ENCODE measurements at regions not wholly inside any gene's neighbourhood (a gene's known extent, or its start where the extent isn't known, plus 50 kb on each side); places are given as distances from the start of the nearest gene placed in this dataset.

GRCh38 chr3:70531063-70531657, 218.7 kb upstream of the MDFIC2 start:
- H3K79me1 ChIP-seq (ENCODE audit: low read depth, low read length), result no peaks in the 10 kb centered on the region
- no CpG with 5 or more reads among the region's 4 CpGs for WGBS, 2 donors (ENCODE audit: extremely low coverage in 2 of 2, insufficient read length in 2 of 2, insufficient replicate concordance in 1 of 2)
- DNase-seq (ENCODE audit: low spot score), result peak; percentile 11

GRCh38 chr3:70530626-70531025, 218.2 kb upstream of the MDFIC2 start:
- Histone ChIP-seq H3K27ac (replicated peaks; ENCODE audit: low read length) (no peak overlapping the region), H2BK12ac (ENCODE audit: low read length) (no peak overlapping the region), H3K4me1 (ENCODE audit: control insufficient read depth in 2 of 2, insufficient read depth in 1 of 2, low read depth in 1 of 2, low read length in 2 of 2) (peaks cover 0 to 5% of the 10 kb centered on the region in 2 donors), H3K18ac (ENCODE audit: low read length) (no peak overlapping the region), H3K79me1 (ENCODE audit: low read depth, low read length) (no peaks in the 10 kb centered on the region), H2BK15ac (ENCODE audit: low read length) (no peak overlapping the region), H3K36me3 (replicated peaks in 1 of 2; ENCODE audit: control insufficient read depth in 2 of 2, insufficient read depth in 2 of 2, low read length in 2 of 2) (no peaks in the 10 kb centered on the region), H3K4ac (ENCODE audit: low read length) (no peak overlapping the region), H3K27me3 (ENCODE audit: control insufficient read depth in 3 of 3, insufficient read depth in 3 of 3, low read depth in 1 of 3, low read length in 3 of 3) (peaks cover 0 to under 1% (median 0%) of the 10 kb centered on the region in 3 experiments), H2BK120ac (ENCODE audit: low read depth, low read length) (no peak overlapping the region), H2AK5ac (ENCODE audit: low read depth, low read length) (no peak overlapping the region), H2BK5ac (ENCODE audit: low read length) (no peak overlapping the region), H2AFZ (ENCODE audit: low read length) (no peak overlapping the region), H3K23ac (ENCODE audit: low read depth, low read length, poor library complexity) (no peak overlapping the region), H3K9me3 (replicated peaks in 1 of 2; ENCODE audit: control insufficient read depth in 2 of 2, insufficient read depth in 1 of 2, low read depth in 1 of 2, low read length in 2 of 2) (no peaks in the 10 kb centered on the region), H3K14ac (ENCODE audit: low read length) (no peak overlapping the region), H3K9ac (ENCODE audit: low read depth, low read length, poor library complexity) (no peak overlapping the region), H3K4me3 (ENCODE audit: low read length in 2 of 2) (no peak overlapping the region), H4K91ac (ENCODE audit: low read depth, low read length, poor library complexity) (no peak overlapping the region), H3K4me2 (ENCODE audit: insufficient read depth, low read length, poor library complexity, severe bottlenecking) (no peak overlapping the region), H4K8ac (ENCODE audit: low read depth, low read length) (no peak overlapping the region)
- no peak for DNase-seq (ENCODE audit: low spot score)
- WGBS, 2 donors (ENCODE audit: extremely low coverage in 2 of 2, insufficient read length in 2 of 2, insufficient replicate concordance in 1 of 2), result no CpG with 5 or more reads among the region's 4 CpGs

More at GRCh38 chr3:70531063-70531657, 218.7 kb upstream of the MDFIC2 start:
- Histone ChIP-seq H2AFZ (ENCODE audit: low read length) (no peak overlapping the region), H3K23ac (ENCODE audit: low read depth, low read length, poor library complexity) (no peak overlapping the region), H4K91ac (ENCODE audit: low read depth, low read length, poor library complexity) (no peak overlapping the region), H2BK120ac (ENCODE audit: low read depth, low read length) (no peak overlapping the region), H2AK5ac (ENCODE audit: low read depth, low read length) (no peak overlapping the region), H3K4me1 (ENCODE audit: control insufficient read depth in 2 of 2, insufficient read depth in 1 of 2, low read depth in 1 of 2, low read length in 2 of 2) (peaks cover 0 to 5% of the 10 kb centered on the region in 2 donors), H3K4me3 (ENCODE audit: low read length in 2 of 2) (no peak overlapping the region), H3K9ac (ENCODE audit: low read depth, low read length, poor library complexity) (no peak overlapping the region), H3K14ac (ENCODE audit: low read length) (no peak overlapping the region), H3K4ac (ENCODE audit: low read length) (no peak overlapping the region), H2BK12ac (ENCODE audit: low read length) (no peak overlapping the region), H3K4me2 (ENCODE audit: insufficient read depth, low read length, poor library complexity, severe bottlenecking) (no peak overlapping the region), H3K27ac (replicated peaks; ENCODE audit: low read length) (no peak overlapping the region), H4K8ac (ENCODE audit: low read depth, low read length) (no peak overlapping the region), H3K27me3 (ENCODE audit: control insufficient read depth in 3 of 3, insufficient read depth in 3 of 3, low read depth in 1 of 3, low read length in 3 of 3) (no peaks in the 10 kb centered on the region), H3K9me3 (replicated peaks in 1 of 2; ENCODE audit: control insufficient read depth in 2 of 2, insufficient read depth in 1 of 2, low read depth in 1 of 2, low read length in 2 of 2) (no peaks in the 10 kb centered on the region), H2BK5ac (ENCODE audit: low read length) (no peak overlapping the region), H3K18ac (ENCODE audit: low read length) (no peak overlapping the region), H3K36me3 (replicated peaks in 1 of 2; ENCODE audit: control insufficient read depth in 2 of 2, insufficient read depth in 2 of 2, low read length in 2 of 2) (no peaks in the 10 kb centered on the region), H2BK15ac (ENCODE audit: low read length) (no peak overlapping the region)

GRCh38 chr3:70527026-70527425, 214.6 kb upstream of the MDFIC2 start:
- H3K27me3 ChIP-seq (ENCODE audit: control insufficient read depth in 3 of 3, insufficient read depth in 3 of 3, low read depth in 1 of 3, low read length in 3 of 3), result peaks cover 0 to 4% (median 0%) of the 10 kb centered on the region in 3 experiments
- no peak overlapping the region for H3K4ac ChIP-seq (ENCODE audit: low read length)
- no peaks in the 10 kb centered on the region for H3K79me1 ChIP-seq (ENCODE audit: low read depth, low read length)
- H3K4me3 ChIP-seq (ENCODE audit: low read length in 2 of 2), result no peak overlapping the region
- H2BK12ac ChIP-seq (ENCODE audit: low read length), result no peak overlapping the region
- no peak overlapping the region for H3K18ac ChIP-seq (ENCODE audit: low read length)
- no peak overlapping the region for H2BK120ac ChIP-seq (ENCODE audit: low read depth, low read length)
- no peak overlapping the region for H2AFZ ChIP-seq (ENCODE audit: low read length)
- no peak overlapping the region for H4K8ac ChIP-seq (ENCODE audit: low read depth, low read length)
- no peak overlapping the region for H4K91ac ChIP-seq (ENCODE audit: low read depth, low read length, poor library complexity)
- no peak overlapping the region for H2BK15ac ChIP-seq (ENCODE audit: low read length)
- DNase-seq (ENCODE audit: low spot score), result no peak
- H3K36me3 ChIP-seq (replicated peaks in 1 of 2; ENCODE audit: control insufficient read depth in 2 of 2, insufficient read depth in 2 of 2, low read length in 2 of 2), result no peaks in the 10 kb centered on the region
- no peak overlapping the region for H3K4me2 ChIP-seq (ENCODE audit: insufficient read depth, low read length, poor library complexity, severe bottlenecking)
- peaks cover 0 to under 1% of the 10 kb centered on the region in 2 donors for H3K4me1 ChIP-seq (ENCODE audit: control insufficient read depth in 2 of 2, insufficient read depth in 1 of 2, low read depth in 1 of 2, low read length in 2 of 2)
- H3K9me3 ChIP-seq (replicated peaks in 1 of 2; ENCODE audit: control insufficient read depth in 2 of 2, insufficient read depth in 1 of 2, low read depth in 1 of 2, low read length in 2 of 2), result no peaks in the 10 kb centered on the region
- no peak overlapping the region for H3K27ac ChIP-seq (replicated peaks; ENCODE audit: low read length)
- H3K23ac ChIP-seq (ENCODE audit: low read depth, low read length, poor library complexity), result no peak overlapping the region
- H3K14ac ChIP-seq (ENCODE audit: low read length), result no peak overlapping the region
- no peak overlapping the region for H2BK5ac ChIP-seq (ENCODE audit: low read length)
- no peak overlapping the region for H3K9ac ChIP-seq (ENCODE audit: low read depth, low read length, poor library complexity)
- WGBS, 2 donors (ENCODE audit: extremely low coverage in 2 of 2, insufficient read length in 2 of 2, insufficient replicate concordance in 1 of 2), result no CpG with 5 or more reads among the region's 8 CpGs
- H2AK5ac ChIP-seq (ENCODE audit: low read depth, low read length), result no peak overlapping the region

GRCh38 chr3:70519913-70520659, 207.6 kb upstream of the MDFIC2 start:
- Histone ChIP-seq H2BK120ac (ENCODE audit: low read depth, low read length) (no peak overlapping the region), H4K8ac (ENCODE audit: low read depth, low read length) (no peak overlapping the region), H3K9me3 (replicated peaks in 1 of 2; ENCODE audit: control insufficient read depth in 2 of 2, insufficient read depth in 1 of 2, low read depth in 1 of 2, low read length in 2 of 2) (no peaks in the 10 kb centered on the region), H3K4me1 (ENCODE audit: control insufficient read depth in 2 of 2, insufficient read depth in 1 of 2, low read depth in 1 of 2, low read length in 2 of 2) (no peaks in the 10 kb centered on the region), H3K14ac (ENCODE audit: low read length) (no peak overlapping the region), H3K23ac (ENCODE audit: low read depth, low read length, poor library complexity) (no peak overlapping the region), H3K27me3 (ENCODE audit: control insufficient read depth in 3 of 3, insufficient read depth in 3 of 3, low read depth in 1 of 3, low read length in 3 of 3) (no peaks in the 10 kb centered on the region), H3K27ac (replicated peaks; ENCODE audit: low read length) (no peak overlapping the region), H3K4me3 (ENCODE audit: low read length in 2 of 2) (no peak overlapping the region), H3K9ac (ENCODE audit: low read depth, low read length, poor library complexity) (no peak overlapping the region), H3K79me1 (ENCODE audit: low read depth, low read length) (no peaks in the 10 kb centered on the region), H2AK5ac (ENCODE audit: low read depth, low read length) (no peak overlapping the region), H2BK12ac (ENCODE audit: low read length) (no peak overlapping the region), H2BK5ac (ENCODE audit: low read length) (no peak overlapping the region), H4K91ac (ENCODE audit: low read depth, low read length, poor library complexity) (no peak overlapping the region), H3K36me3 (replicated peaks in 1 of 2; ENCODE audit: control insufficient read depth in 2 of 2, insufficient read depth in 2 of 2, low read length in 2 of 2) (no peaks in the 10 kb centered on the region), H3K18ac (ENCODE audit: low read length) (no peak overlapping the region), H2AFZ (ENCODE audit: low read length) (no peak overlapping the region), H3K4me2 (ENCODE audit: insufficient read depth, low read length, poor library complexity, severe bottlenecking) (no peak overlapping the region), H2BK15ac (ENCODE audit: low read length) (no peak overlapping the region), H3K4ac (ENCODE audit: low read length) (no peak overlapping the region)
- no peak for DNase-seq (ENCODE audit: low spot score)
- no CpG with 5 or more reads among the region's 3 CpGs for WGBS, 2 donors (ENCODE audit: extremely low coverage in 2 of 2, insufficient read length in 2 of 2, insufficient replicate concordance in 1 of 2)
